ENCODE measurements at regions not wholly inside any gene's neighbourhood (a gene's known extent, or its start where the extent isn't known, plus 50 kb on each side); places are given as distances from the start of the nearest gene placed in this dataset.

- TF ChIP-seq POLR2AphosphoS5 (IDR thresholded peaks at IDR 0.05; ENCODE audit: low read depth, low read length) = no peak
- TF ChIP-seq, protein P1, sequence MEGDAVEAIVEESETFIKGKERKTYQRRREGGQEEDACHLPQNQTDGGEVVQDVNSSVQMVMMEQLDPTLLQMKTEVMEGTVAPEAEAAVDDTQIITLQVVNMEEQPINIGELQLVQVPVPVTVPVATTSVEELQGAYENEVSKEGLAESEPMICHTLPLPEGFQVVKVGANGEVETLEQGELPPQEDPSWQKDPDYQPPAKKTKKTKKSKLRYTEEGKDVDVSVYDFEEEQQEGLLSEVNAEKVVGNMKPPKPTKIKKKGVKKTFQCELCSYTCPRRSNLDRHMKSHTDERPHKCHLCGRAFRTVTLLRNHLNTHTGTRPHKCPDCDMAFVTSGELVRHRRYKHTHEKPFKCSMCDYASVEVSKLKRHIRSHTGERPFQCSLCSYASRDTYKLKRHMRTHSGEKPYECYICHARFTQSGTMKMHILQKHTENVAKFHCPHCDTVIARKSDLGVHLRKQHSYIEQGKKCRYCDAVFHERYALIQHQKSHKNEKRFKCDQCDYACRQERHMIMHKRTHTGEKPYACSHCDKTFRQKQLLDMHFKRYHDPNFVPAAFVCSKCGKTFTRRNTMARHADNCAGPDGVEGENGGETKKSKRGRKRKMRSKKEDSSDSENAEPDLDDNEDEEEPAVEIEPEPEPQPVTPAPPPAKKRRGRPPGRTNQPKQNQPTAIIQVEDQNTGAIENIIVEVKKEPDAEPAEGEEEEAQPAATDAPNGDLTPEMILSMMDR (IDR thresholded peaks at IDR 0.05) = no peak
- no peak for TF ChIP-seq REST (IDR thresholded peaks at IDR 0.05; ENCODE audit: insufficient read depth in 1 of 2, low read depth in 2 of 2, low read length in 1 of 2)
- no peak for TF ChIP-seq SIN3A (IDR thresholded peaks at IDR 0.05; ENCODE audit: borderline replicate concordance, insufficient read depth, low read depth, low read length)
- no peak for TF ChIP-seq TCF7L2 (IDR thresholded peaks at IDR 0.05; ENCODE audit: low read depth, low read length)
Measured at GRCh38 chr1:208343226-208343625, 99.0 kb upstream of the PLXNA2 start.
